HG03139 (cell line): ENCODE measurements at regions not wholly inside any gene's neighbourhood (a gene's known extent, or its start where the extent isn't known, plus 50 kb on each side); places are given as distances from the start of the nearest gene placed in this dataset.

Experiments
- ATAC-seq: cut with Tn5 transposase; IDR thresholded peaks from one replicate; pipeline ENCODE4 v1.9.1; 2021; ENCODE audit not compliant: unreplicated experiment

DNA sequence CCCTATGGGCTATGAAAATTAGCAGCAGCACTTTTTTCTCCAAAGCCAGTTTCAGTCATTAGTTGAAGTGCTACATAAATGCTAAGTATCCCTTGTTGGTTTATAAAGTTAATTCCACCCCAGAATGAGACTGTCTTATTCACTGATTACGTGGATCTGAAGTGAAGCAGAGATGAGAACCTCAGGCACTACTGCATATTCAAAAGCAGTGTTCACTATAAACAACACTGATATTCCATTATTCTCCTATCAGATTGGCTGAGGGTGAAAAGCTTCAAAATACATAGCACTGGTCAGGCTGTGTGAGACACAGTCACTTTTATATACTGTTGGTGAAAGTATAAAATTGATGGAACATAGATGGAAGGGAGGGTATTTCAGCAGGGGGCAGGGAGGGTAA is 395.7 kb upstream of the RARB start:
- no peak for ATAC-seq

DNA sequence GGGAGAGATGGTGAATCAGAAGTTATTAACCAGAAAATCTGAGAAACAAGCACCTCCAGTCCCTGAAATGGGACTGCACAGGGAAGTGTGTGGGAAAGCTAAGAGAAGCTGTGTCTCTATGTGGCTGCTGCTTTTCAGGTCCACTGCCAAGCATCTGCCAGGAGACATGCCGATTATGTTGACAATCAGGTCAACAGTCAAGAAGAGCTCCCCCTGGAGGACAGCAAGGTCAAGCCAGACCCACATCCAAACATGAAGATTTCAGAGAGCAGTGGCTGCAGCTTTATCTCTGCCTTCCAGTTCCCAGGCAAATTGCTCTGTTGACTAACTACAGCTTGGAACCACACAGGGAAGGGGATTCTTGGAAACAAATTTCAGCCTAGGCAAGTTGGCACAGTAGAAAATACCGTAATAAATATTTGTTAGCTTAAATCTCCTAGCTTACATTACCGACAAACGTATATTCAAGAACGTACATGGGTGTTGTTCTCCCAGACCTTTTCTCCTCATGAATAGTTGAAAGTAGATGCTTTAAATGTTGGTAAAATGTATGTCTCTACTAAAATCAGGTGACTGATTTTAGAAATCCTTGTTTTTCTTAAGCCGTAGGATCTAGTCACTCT is 394.5 kb upstream of the RARB start:
- peak; percentile 82 for ATAC-seq

DNA sequence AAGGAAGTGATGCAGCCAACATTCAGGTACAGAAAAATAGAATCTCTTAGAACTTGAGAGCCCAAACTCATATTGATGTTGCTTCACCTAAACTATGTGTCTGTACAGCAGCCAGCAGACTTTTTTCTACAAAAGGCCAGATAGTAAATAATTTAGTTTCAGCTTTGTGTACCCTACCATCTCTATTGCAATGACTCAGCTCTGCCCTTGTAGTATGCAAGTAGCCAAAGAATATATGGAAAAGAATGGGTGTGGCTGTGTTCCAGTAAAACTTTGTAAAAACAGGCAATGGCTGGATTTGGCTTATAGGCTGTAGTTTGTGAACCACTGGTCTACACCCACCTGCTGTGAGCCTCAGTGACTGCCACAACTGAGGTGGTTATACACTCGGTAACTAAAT is 392.5 kb upstream of the RARB start:
- ATAC-seq = no peak

DNA sequence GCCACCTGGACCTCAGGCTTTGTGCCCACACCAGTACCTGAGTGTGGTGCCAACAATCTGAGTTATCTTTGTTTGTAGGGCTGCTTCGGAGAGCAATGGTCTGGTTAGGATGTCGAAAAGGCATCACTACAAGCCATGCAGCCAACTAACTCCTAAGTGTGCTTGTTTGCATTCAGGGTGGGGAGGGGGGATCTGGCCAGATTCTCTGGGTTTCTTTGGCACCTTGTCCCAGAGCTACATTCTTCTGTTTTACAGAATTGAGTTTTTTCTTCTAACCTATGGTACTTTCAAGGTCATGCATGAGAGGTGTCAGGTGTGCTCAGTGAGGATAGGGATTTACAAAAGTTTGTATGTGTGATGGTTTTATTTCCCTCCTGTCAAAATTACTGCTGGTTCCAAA is 391.4 kb upstream of the RARB start:
- no peak for ATAC-seq

DNA sequence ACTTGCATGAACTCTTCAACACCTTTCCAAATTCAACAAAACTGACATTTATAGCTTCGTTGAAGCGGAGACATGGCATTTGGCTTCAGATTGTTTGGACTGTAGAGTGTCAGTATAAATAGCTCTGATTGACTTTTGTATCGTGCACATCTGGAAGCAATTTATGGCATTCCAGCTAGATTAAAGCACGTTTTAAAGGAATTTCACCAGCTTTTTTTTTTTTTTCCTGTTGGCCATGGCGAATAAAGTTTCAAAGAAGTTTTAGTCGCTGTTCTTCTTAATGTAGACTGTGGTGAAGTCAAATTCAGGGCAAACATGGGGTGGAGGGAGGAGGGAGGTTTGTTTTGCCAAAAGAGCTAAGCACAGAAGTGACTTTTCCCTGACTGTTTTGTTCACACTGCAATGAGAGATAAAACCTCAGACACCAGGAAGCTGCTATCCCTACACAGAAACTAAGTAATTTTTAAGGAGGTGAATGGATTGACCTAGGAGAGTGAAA is 391.0 kb upstream of the RARB start:
- no peak for ATAC-seq

DNA sequence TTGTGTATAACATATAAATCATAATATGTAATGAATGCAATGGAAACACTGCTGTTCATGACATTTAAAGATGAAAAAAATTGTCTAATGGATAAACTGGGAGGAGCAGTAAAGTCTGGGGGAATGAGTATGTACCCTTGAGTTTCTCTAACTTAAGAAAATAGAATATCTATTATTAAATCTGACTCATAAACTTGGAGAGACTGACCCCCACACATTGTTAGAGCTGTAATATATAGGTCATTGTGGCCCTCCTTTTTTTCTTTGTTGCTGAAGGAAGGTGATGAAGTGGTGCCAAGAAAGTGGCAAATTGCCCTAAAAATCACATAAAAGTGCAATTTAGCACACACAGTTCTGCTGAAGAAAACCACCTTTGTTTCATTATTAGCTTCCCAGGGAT is 389.8 kb upstream of the RARB start:
- ATAC-seq = no peak

DNA sequence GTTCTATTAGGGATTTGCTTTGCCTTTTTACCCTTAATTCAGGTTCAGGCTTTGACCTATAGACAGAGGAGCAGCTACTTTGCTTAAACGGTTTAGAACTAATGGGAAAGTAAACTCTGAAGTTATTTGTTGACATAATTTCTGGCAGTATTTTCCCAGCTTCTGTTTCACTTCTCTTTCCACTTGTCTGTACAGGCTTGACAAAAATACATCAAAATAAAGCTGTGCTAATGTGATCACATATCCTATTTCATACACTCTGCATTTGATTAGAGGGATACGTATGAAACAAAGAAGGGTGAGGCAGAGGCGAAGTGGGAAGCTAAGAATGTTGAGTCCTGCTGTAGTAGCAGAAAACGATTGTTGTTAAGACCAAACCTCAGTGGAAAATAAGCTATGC is 389.1 kb upstream of the RARB start:
- no peak for ATAC-seq

DNA sequence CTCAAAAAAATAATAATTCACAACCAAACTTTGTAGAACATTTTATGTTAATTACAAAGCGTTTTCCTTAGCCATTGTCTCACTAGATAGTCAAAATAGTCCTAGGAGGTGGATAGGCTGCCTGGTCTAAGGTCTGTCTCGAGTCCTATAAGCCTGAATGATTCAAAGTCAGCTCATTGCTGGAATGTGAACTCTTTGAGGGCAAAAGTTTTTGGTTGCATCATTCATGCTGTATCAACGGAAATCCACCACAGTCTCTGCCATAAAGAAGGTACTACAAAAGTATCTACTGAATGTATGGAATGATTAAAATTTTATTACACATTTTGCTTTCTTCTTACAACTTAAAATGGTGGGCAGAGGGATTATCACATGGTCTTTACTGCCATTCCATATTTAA is 387.3 kb upstream of the RARB start:
- no peak for ATAC-seq

DNA sequence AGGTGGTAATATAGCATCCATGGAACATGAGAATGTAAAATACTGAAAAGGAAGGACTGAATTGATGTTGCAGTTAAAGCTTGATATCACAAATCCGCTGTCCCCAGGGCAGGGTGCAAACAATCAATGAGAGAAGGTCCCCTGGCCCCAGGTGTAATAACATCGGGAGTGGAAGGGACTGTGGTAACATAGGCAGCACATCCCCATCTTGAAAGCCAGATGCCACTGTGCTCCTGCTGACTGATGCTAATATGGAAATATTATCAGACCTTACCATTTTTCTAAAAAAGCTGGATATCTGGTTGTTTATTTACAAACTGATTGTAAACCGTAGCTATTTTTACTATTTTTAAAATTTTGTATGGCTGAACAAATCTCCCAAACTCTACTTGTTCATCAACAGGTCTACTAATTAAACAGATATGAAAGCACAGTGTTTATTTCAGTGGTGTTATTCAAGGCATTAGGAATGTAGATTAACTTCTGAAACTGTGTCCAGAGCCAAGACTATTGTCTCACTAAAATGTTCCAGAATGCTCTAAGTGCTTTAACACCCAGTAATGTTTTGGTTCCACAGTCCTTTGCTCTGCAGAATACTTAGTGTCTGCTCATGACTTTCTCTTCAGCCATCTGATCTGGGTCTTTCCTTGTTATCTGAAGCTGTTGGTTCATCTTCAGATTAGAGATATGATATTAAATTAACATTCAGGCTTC is 386.0 kb upstream of the RARB start:
- ATAC-seq = no peak

DNA sequence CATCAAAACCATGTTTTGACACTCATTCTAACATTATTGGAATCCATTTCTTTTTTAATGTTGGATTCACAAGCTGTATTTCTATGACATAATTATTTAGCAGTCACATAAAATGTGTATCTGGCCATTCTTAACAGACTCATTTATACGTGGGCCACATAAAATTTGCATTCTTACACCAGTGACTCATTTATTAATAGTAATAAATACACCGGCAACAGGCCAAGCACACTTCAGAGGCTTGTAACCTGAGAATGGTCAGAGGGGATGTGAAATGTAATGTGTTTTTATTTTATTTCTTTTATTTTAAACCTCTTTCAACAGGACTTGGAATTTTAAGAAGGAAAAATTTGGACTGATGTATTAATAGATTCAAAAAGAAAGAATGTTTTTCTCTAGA is 384.9 kb upstream of the RARB start:
- no peak for ATAC-seq

DNA sequence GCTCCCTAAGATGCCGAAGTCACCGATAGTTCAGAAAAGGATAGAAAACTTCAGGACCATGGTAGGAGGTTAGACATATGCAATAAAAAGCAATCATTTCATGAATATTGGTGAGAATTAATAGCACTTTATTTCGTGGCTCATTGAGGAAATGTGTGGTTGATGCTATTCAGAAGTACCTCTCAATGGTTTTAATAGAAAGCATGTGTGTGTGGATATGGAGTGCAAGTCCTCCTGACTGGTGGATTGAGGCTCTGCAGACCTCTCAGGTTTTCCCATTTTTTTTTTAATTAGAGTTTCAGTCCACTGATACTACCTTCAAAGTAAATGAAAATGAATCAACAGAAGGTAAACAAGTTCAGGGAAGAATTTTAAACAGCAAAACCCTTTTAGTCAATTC is 384.3 kb upstream of the RARB start:
- ATAC-seq = no peak

DNA sequence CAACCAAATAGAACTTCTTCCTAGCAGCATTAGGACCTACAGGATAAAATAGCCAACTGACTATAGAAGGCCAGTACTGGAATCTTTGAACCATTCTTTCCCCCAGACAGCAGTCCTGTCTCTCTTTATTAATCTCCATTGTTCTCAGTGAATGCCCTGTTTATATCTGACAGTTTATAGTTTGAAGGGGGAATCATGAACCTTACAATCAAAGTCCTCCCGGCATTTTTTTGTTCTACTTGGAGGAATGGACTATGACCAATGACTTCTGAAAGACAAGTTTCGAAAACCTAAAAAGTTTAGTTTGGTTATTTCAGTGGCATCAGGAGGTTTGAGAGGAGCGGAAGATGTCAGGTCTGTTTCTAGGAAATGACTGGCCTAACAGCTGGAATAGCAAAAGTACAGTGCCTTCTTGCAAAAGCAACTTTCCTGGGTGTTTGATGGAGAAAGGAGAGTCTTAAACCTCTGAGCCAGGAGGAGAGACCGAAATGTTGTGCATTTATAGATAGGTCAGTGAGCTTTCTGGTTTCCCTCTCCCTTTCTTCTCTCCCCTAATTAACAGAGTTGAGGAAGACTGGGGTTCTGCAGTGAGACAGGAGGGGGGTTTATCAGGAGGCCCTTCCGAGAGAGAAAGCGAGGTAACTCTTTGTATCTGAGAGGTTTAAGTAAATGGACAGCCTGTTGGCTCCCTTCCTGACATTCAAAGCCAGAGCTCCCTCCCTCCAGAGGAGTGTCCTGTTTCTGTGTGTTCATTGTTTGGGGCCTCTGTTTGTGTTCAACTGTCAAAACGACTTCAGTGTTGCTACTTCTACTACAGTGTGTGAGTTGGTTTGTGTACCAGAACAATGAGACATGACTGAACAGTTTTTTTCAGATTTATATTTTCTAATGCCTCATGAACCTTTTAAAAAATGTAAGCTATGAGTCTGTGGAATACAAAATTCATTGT is 383.0 kb upstream of the RARB start:
- no peak for ATAC-seq

DNA sequence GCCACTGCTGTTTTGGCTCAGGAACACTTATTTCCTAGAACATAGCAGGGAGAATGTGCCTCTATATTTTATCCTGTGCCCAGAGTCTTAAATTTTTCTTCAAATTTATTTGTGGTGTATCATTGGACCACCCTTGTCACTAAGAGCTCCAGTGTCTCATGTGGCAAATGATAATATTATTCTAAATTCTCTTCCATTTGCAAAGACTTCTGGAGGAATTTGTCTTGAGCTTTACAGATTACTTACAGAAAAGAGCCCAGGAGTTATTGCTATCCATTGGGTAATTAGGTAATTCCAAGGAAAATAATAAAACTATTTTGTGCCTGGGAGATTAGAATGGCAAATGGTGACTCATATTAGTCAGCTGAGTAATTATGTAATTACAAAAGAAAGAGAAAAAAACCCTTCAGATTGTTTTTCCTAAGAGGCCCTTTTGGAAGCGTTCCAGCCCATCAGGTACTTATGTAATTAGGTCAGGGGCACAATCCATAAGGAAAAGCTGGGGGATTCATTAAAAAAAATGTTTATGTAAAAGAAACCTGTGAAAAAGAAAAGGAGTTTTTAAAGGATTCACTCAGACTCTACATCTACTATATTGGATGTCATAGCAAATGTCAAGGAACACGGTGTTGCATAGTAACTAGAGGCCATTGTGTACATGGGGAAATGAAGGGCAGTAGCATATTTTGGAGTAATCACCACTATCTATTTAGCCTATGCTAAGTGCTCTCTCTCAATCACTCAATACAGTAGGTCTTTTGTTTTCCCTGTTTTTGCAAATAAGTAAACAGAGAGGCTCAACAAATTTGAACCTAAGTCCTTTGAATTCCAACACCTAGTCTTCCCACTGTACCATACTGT is 380.9 kb upstream of the RARB start:
- ATAC-seq = no peak

DNA sequence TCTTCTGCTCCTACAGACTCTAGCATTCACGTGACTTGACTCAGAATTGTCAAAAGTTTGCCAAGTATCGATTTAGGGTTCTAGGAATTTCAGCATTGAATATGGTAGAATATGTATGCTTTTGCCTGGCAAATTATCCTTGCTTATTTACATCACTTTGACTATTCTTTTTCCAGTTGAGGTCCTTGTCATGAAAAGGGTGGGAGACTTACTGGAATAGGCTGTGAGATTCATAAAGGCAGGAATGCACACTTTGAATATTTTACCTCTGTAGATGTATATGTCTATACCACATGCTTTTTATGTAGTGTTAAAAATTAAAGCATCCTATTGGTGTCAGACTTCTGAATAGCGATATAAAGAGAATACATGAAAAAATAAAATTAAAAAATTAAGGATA is 378.8 kb upstream of the RARB start:
- ATAC-seq = no peak

DNA sequence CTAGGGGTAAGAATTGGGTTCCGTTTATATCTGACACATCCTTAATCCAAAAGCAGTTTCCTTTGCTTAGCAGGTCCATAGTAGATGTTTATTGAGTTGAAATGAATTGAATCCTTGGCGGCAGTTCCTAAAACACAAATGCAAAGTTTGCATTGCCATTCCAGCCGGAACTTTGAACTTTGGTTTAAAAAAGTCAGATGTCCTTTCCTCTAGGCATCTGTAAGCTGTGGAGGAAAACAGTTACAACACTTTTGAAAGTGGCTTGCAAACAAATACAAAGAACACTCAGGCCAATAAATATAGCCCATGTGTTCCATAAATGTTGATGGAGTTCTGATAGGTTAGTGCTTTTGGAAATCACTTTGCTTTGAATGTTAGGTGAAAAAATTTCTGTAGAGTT is 374.7 kb upstream of the RARB start:
- no peak for ATAC-seq

DNA sequence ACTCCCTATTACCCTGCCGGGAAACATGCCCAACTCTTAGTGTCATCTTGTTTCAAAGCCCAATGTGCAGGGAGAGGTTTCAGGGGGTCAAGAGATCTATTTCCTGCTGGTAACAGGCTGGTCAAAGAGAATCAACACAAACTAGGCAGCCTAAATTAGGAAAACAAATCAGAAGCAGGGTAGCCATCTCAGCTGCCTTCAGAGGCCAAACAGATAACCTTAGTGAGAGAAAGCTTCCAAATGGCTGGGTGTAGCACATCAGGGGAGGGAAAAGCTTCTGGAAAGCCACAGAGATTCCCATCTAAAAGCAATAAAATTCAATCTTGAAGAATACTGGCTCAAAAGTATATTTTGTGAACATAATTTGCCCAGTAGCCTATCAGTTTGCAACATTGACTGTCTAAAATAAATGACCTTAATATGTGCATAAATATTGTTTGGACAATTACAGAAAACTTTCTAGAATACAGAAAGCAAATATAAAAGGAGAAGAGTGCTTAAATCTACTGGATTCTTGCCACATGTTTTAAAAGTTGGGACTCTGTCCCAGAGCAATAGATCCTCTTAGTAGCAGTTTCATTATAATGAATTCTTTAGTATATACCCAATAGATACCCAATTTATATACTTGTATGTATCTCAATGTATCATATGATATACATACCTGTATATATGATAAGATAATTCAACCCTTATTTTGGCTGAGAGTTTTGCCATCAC is 371.9 kb upstream of the RARB start:
- no peak for ATAC-seq

DNA sequence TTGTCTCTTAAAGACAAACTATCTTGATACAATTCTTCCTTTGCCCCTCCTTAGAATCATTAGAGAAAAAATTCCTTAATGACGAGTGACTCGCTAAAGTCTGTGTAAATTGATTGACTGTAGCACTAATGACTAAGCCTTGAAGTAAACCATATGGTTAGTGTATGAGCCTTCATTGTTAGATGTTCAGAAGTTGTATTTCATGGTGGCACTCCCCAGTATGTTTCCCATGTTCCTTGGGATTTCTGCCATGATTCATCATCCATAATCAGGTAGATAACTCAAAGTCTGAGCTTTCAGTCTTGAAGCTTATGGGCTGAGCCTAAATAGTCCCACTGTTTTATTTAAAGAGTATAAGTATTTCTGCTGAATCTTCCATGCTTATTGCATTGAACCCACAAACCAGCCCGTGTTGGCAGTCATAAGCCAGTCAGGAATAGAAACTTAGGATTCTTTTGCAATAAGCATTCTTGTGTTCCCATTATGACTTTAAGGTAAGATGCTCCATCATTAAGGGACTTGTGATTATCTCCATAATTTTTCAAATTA is 371.2 kb upstream of the RARB start:
- no peak for ATAC-seq

DNA sequence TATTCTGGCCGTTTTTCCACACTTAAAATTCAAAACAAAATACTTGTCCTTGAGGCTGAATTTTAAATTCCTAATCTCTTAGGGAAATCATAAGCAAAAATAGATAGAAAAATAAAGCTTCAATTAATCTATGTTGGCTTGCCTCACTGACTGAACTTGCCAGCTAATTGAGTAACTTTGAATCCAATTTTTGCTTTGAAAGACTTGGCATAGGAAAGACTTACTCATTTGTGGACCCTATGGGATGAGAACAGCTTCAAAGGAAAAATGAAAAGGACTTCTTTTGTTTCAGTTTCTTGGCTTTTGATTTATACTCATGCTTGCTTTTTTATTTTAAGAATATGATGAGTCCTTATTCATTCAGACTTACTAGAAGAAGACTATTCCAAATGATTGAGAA is 370.7 kb upstream of the RARB start:
- ATAC-seq = no peak

DNA sequence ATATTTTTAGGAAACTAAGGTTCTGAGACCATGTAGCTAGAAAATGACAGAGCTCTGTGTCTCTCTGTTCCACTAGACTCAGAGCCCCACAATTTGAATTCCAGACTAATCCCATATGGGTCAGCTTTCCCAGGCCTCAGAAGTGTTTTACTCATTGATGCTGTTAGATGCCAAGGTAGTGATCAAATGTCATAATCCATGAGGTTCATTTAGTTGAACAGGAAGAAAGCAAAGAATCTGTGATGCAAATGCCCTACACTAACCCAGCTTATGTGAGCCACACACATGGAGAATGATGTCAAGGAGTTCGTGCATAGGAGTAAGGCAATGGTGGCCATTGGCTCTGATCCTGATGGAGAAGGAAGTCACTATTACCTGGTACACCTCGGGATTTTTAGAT is 363.4 kb upstream of the RARB start:
- ATAC-seq = no peak

DNA sequence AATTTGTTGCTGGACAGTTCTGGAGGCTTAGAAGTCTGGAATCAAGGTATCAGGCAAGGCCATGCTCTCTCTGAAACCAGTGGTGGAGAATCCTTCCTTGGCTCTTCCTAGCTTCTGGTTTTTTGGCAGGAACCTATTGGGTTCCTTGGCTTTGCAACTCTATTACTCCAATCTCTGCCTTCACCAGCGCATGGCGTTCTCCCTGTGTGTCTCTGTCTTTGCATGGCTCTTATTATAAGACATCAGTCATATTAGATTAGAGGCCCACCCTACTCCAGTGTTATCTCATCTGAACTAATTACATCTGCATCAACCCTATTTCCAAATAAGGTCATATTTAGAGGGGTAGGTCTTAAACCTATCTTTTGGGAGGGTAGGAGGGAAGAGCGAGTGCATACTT is 358.1 kb upstream of the RARB start:
- no peak for ATAC-seq
